Fibroblast of lung (primary cell): ENCODE measurements at regions not wholly inside any gene's neighbourhood (a gene's known extent, or its start where the extent isn't known, plus 50 kb on each side); places are given as distances from the start of the nearest gene placed in this dataset.

Experiments used
- EZH2 ChIP-seq: IDR thresholded peaks from 2 replicates; pipeline ENCODE4 v1.5.1; 2012; ENCODE audit warnings: low read length, control low read depth, mild to moderate bottlenecking; ENCODE audit errors: missing control alignments
- TF ChIP-seq, protein P1 (sequence below), 2 donors: IDR thresholded peaks in 1 of 2; conservative IDR thresholded peaks in 1 of 2; 1 replicate in 1 of 2; 2 replicates in 1 of 2; pipeline ENCODE4 v1.5.1; 2011 to 2012; ENCODE audit warnings: low read length in 2 of 2, control low read depth in 1 of 2, inconsistent platforms in 1 of 2, low read depth in 1 of 2, mild to moderate bottlenecking in 1 of 2

DNA sequence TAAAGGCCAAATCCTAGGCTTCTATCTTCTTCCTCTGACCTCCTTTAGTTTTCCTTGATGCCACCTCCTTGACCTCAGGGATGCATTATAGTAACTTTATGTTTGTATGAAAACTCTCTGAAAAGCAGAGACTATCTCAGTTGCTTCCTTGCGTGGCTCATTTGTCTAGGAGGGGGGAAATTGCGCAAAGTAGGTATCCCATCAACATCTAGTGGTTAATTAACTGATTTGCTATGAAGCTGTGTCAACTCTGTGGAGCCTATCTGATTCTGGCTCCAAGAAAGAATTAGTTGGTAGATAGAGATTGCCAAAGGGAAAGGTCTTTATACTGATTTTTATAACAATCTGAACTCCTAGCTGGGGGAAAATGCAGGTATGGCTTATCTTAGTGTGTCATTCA lies 82.1 kb upstream of the FRY start:
- TF ChIP-seq, protein P1, sequence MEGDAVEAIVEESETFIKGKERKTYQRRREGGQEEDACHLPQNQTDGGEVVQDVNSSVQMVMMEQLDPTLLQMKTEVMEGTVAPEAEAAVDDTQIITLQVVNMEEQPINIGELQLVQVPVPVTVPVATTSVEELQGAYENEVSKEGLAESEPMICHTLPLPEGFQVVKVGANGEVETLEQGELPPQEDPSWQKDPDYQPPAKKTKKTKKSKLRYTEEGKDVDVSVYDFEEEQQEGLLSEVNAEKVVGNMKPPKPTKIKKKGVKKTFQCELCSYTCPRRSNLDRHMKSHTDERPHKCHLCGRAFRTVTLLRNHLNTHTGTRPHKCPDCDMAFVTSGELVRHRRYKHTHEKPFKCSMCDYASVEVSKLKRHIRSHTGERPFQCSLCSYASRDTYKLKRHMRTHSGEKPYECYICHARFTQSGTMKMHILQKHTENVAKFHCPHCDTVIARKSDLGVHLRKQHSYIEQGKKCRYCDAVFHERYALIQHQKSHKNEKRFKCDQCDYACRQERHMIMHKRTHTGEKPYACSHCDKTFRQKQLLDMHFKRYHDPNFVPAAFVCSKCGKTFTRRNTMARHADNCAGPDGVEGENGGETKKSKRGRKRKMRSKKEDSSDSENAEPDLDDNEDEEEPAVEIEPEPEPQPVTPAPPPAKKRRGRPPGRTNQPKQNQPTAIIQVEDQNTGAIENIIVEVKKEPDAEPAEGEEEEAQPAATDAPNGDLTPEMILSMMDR (conservative IDR thresholded peaks at IDR 0.05 in 1 of 2, IDR thresholded peaks at IDR 0.05 in 1 of 2; ENCODE audit: low read depth in 1 of 2, low read length in 2 of 2) = no peak
- TF ChIP-seq EZH2 = no peak
